GM12878 (cell line): ENCODE measurements at regions not wholly inside any gene's neighbourhood (a gene's known extent, or its start where the extent isn't known, plus 50 kb on each side); places are given as distances from the start of the nearest gene placed in this dataset.

Experiments
- ATAC-seq: fragments of 200-7000 bp; cut with Tn5 transposase; 3 replicates; pipeline ENCODE4 v1.9.1; 2020; ENCODE audit warnings: mild to moderate bottlenecking, moderate library complexity
- BruUV-seq: library from RNA; stranded (reverse); fragments of 400-500 nt; replicated peaks from 2 replicates; lab custom pipeline; 2021; lab: Mats Ljungman, UMichigan
- CTCF ChIA-PET: fragments of 300-600 bp; sonication (Branson Sonifier 250); formaldehyde crosslinking; extraction: SDS; loops from one replicate; lab custom pipeline; 2021; ENCODE audit warnings: inconsistent platforms; lab: Yijun Ruan, JAX
- POLR2A ChIA-PET: fragments of 350-600 bp; formaldehyde crosslinking; extraction: SDS; loops from one replicate; lab custom pipeline; 2021; ENCODE audit warnings: inconsistent platforms; lab: Charles Lee
- RAD21 ChIA-PET: fragments of 300-600 bp; sonication (Branson Sonifier 250); formaldehyde crosslinking; loops from one replicate; lab custom pipeline; 2023; ENCODE audit warnings: antibody characterized with exemption; ENCODE audit not compliant: unreplicated experiment; lab: Charles Lee
- SMC1A ChIA-PET: fragments of 300-600 bp; sonication (Branson Sonifier 250); formaldehyde crosslinking; loops from one replicate; lab custom pipeline; 2023; ENCODE audit not compliant: unreplicated experiment, uncharacterized antibody; lab: Charles Lee
- DNase-seq: peaks from one replicate; pipeline ENCODE4 v3.0.0-alpha.2; 2011; ENCODE audit warnings: low read depth, low spot score
- FAIRE-seq: peaks from 3 replicates; lab custom pipeline; 2011; peaks lifted over from hg19 to GRCh38; lab: Jason Lieb, UNC
- H2AFZ ChIP-seq: 2 replicates; pipeline ENCODE4 v1.6.0; 2011; ENCODE audit warnings: low read depth, low read length, control low read depth; ENCODE audit not compliant: control insufficient read depth
- H3K27ac ChIP-seq: 2 replicates; pipeline ENCODE4 v1.5.1; 2011; ENCODE audit warnings: control low read depth; ENCODE audit not compliant: control insufficient read depth, insufficient read depth
- H3K27me3 ChIP-seq, 2 experiments: replicated peaks in 1 of 2; 2 replicates each; pipeline versions ENCODE4 v1.6.0 to v1.6.1; 2011; ENCODE audit warnings: low read length in 1 of 2; ENCODE audit not compliant: control insufficient read depth in 2 of 2, insufficient read depth in 2 of 2
- H3K36me3 ChIP-seq, 2 experiments: 2 replicates each; pipeline ENCODE4 v1.5.1; 2011; ENCODE audit warnings: low read length in 1 of 2; ENCODE audit not compliant: control insufficient read depth in 2 of 2, insufficient read depth in 2 of 2
- H3K4me1 ChIP-seq: 2 replicates; pipeline ENCODE4 v1.6.1; 2011; ENCODE audit warnings: mild to moderate bottlenecking, low read length, moderate library complexity, mixed read lengths; ENCODE audit not compliant: control insufficient read depth, insufficient read depth
- H3K4me2 ChIP-seq: 2 replicates; pipeline ENCODE4 v1.6.0; 2011; ENCODE audit warnings: control low read depth; ENCODE audit not compliant: control insufficient read depth, insufficient read depth
- H3K4me3 ChIP-seq: fragments of 200-600 bp; sonication (generic); 2 replicates; pipeline ENCODE4 v1.5.1; 2016
- H3K79me2 ChIP-seq: 2 replicates; pipeline ENCODE4 v1.6.0; 2011; ENCODE audit warnings: low read length; ENCODE audit not compliant: control insufficient read depth, insufficient read depth
- H3K9ac ChIP-seq: 2 replicates; pipeline ENCODE4 v1.8.0; 2011; ENCODE audit warnings: low read length, control low read depth, mixed read lengths; ENCODE audit not compliant: control insufficient read depth, insufficient read depth
- H3K9me3 ChIP-seq: replicated peaks from 3 replicates; pipeline ENCODE4 v1.5.1; 2011; ENCODE audit warnings: mild to moderate bottlenecking, low read length; ENCODE audit not compliant: control insufficient read depth, insufficient read depth
- H4K20me1 ChIP-seq: 2 replicates; pipeline ENCODE4 v1.6.0; 2011; ENCODE audit not compliant: control insufficient read depth, insufficient read depth
- BACH1 ChIP-seq: fragments of 450-650 bp; IDR thresholded peaks from 2 replicates; pipeline ENCODE4 v1.6.1; 2017; ENCODE audit warnings: mild to moderate bottlenecking, borderline replicate concordance
- BCL11A ChIP-seq: IDR thresholded peaks from 2 replicates; pipeline ENCODE4 v1.6.1; 2011; ENCODE audit warnings: low read depth, low read length
- BHLHE40 ChIP-seq, 2 experiments: fragments of 450-650 bp in 1 of 2; IDR thresholded peaks; 2 replicates each; pipeline ENCODE4 v1.6.1; 2011 to 2017; ENCODE audit warnings: low read depth in 2 of 2, borderline replicate concordance in 1 of 2, improper control_type of control experiment in 1 of 2, low read length in 1 of 2, mild to moderate bottlenecking in 1 of 2
- CHD2 ChIP-seq: IDR thresholded peaks from 2 replicates; pipeline ENCODE4 v1.6.1; 2011; ENCODE audit warnings: low read depth, low read length, improper control_type of control experiment, borderline replicate concordance
- MEF2A ChIP-seq: IDR thresholded peaks from 2 replicates; pipeline ENCODE4 v1.6.1; 2011; ENCODE audit warnings: low read depth, mild to moderate bottlenecking, low read length, moderate library complexity; ENCODE audit not compliant: insufficient read depth
- NBN ChIP-seq: fragments of 450-650 bp; IDR thresholded peaks from 2 replicates; pipeline ENCODE4 v1.6.1; 2016
- POU2F2 ChIP-seq: IDR thresholded peaks from 3 replicates; pipeline ENCODE4 v1.6.1; 2011; ENCODE audit warnings: low read depth, mild to moderate bottlenecking, low read length, borderline replicate concordance
- RB1 ChIP-seq: fragments of 450-650 bp; formaldehyde crosslinking; IDR thresholded peaks from 2 replicates; pipeline ENCODE4 v1.6.1; 2017; ENCODE audit warnings: mild to moderate bottlenecking, borderline replicate concordance
- RBBP5 ChIP-seq: fragments of 200-600 bp; sonication (generic); conservative IDR thresholded peaks from 2 replicates; pipeline ENCODE4 v1.6.1; 2016
- SIX5 ChIP-seq: IDR thresholded peaks from 2 replicates; pipeline ENCODE4 v1.6.1; 2011; ENCODE audit warnings: mild to moderate bottlenecking, low read depth, low read length, moderate library complexity; ENCODE audit not compliant: severe bottlenecking
- TAF1 ChIP-seq: IDR thresholded peaks from 2 replicates; pipeline ENCODE4 v1.6.1; 2011; ENCODE audit warnings: mild to moderate bottlenecking, low read depth, low read length, borderline replicate concordance
- TARDBP ChIP-seq: IDR thresholded peaks from 2 replicates; pipeline ENCODE4 v1.6.1; 2016; ENCODE audit warnings: borderline replicate concordance
- WGBS: methylation state at CpG from one replicate; pipeline ENCODE4 v1.1.6; 2016; ENCODE audit warnings: low lambda C conversion rate; ENCODE audit not compliant: insufficient replicate concordance, insufficient coverage; ENCODE audit errors: missing lambda C conversion rate; 5-methylcytosine and 5-hydroxymethylcytosine counted together
- in situ Hi-C: fragments of 300-500 bp; cut with MboI; formaldehyde crosslinking; loops from 9 replicates; pipeline ENCODE4 v1.14.3; 2018; ENCODE audit warnings: mixed read lengths
- intact Hi-C: fragments of 100-400 bp; cut with micrococcal nuclease; formaldehyde crosslinking; loops from one replicate; pipeline ENCODE4 v1.14.2; 2022; ENCODE audit not compliant: unreplicated experiment
- TF ChIP-seq, protein P1 (sequence below), 3 experiments: IDR thresholded peaks in 2 of 3; conservative IDR thresholded peaks in 1 of 3; 2 replicates each; pipeline ENCODE4 v1.5.1; 2011; ENCODE audit warnings: low read depth in 3 of 3, low read length in 3 of 3, mild to moderate bottlenecking in 3 of 3, control low read depth in 2 of 3, moderate library complexity in 2 of 3, inconsistent platforms in 1 of 3, mixed read lengths in 1 of 3; ENCODE audit not compliant: control insufficient read depth in 2 of 3, insufficient read depth in 1 of 3; ENCODE audit errors: extremely low read depth in 1 of 3
- TF ChIP-seq, protein P2 (sequence below): IDR thresholded peaks from 2 replicates; pipeline ENCODE4 v1.6.1; 2012; ENCODE audit warnings: low read depth, low read length, improper control_type of control experiment
- TF ChIP-seq, protein P3 (sequence below): IDR thresholded peaks from 2 replicates; pipeline ENCODE4 v1.6.1; 2011; ENCODE audit warnings: mild to moderate bottlenecking, low read depth, low read length, moderate library complexity; ENCODE audit not compliant: insufficient replicate concordance
- TF ChIP-seq, protein P4 (sequence below): fragments of 450-650 bp; formaldehyde crosslinking; IDR thresholded peaks from 2 replicates; pipeline ENCODE4 v1.5.0; 2022; ENCODE audit warnings: mild to moderate bottlenecking, missing genetic modification characterization

DNA sequence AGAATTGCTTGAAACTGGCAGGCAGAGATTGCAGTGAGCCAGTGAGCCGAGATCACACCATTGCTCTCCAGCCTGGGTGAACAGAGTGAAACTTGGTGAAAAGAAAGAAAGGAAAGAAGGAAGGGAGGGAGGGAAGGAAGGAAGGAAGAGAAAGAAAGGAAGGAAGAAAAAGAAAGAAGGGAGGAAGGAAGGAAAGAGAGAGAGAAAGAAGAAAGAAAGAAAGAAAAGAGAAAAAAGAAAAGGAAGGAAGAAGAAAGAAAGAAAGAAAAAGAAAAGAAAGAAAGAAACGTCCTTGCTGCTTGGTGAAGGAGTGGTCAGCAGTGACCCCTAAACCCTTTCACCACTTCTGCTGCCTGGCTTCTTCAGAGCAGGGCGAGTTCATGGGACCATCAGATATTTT, 147.1 kb upstream of the MYO3A start:
- Histone ChIP-seq H3K79me2 (no peaks in the 10 kb centered on the region), H3K9ac (no peak overlapping the region)
- POLR2A ChIA-PET, result no interaction called here
- TF ChIP-seq POU2F2, result no peak
- TF ChIP-seq, protein P1, sequence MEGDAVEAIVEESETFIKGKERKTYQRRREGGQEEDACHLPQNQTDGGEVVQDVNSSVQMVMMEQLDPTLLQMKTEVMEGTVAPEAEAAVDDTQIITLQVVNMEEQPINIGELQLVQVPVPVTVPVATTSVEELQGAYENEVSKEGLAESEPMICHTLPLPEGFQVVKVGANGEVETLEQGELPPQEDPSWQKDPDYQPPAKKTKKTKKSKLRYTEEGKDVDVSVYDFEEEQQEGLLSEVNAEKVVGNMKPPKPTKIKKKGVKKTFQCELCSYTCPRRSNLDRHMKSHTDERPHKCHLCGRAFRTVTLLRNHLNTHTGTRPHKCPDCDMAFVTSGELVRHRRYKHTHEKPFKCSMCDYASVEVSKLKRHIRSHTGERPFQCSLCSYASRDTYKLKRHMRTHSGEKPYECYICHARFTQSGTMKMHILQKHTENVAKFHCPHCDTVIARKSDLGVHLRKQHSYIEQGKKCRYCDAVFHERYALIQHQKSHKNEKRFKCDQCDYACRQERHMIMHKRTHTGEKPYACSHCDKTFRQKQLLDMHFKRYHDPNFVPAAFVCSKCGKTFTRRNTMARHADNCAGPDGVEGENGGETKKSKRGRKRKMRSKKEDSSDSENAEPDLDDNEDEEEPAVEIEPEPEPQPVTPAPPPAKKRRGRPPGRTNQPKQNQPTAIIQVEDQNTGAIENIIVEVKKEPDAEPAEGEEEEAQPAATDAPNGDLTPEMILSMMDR (IDR thresholded peaks at IDR 0.05 in 2 of 3, conservative IDR thresholded peaks at IDR 0.05 in 1 of 3; ENCODE audit: control insufficient read depth in 2 of 3, extremely low read depth in 1 of 3, insufficient read depth in 1 of 3, low read depth in 3 of 3, low read length in 3 of 3), result no peak
- no peak for TF ChIP-seq BCL11A
- TF ChIP-seq TAF1, result no peak
- TF ChIP-seq, protein P2, sequence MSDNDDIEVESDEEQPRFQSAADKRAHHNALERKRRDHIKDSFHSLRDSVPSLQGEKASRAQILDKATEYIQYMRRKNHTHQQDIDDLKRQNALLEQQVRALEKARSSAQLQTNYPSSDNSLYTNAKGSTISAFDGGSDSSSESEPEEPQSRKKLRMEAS, result no peak
- no peak for TF ChIP-seq BHLHE40 (IDR thresholded peaks at IDR 0.05; ENCODE audit: borderline replicate concordance in 1 of 2, low read depth in 2 of 2, low read length in 1 of 2)
- no peak for TF ChIP-seq TARDBP
- TF ChIP-seq, protein P3, sequence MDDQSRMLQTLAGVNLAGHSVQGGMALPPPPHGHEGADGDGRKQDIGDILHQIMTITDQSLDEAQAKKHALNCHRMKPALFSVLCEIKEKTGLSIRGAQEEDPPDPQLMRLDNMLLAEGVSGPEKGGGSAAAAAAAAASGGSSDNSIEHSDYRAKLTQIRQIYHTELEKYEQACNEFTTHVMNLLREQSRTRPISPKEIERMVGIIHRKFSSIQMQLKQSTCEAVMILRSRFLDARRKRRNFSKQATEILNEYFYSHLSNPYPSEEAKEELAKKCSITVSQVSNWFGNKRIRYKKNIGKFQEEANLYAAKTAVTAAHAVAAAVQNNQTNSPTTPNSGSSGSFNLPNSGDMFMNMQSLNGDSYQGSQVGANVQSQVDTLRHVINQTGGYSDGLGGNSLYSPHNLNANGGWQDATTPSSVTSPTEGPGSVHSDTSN, result no peak
- no peak for TF ChIP-seq BACH1
- no peak for TF ChIP-seq RB1
- TF ChIP-seq RBBP5, result no peak
- no peak for TF ChIP-seq CHD2
- no peak for TF ChIP-seq MEF2A
- no peak for TF ChIP-seq NBN
- no peak for TF ChIP-seq SIX5
- TF ChIP-seq, protein P4, sequence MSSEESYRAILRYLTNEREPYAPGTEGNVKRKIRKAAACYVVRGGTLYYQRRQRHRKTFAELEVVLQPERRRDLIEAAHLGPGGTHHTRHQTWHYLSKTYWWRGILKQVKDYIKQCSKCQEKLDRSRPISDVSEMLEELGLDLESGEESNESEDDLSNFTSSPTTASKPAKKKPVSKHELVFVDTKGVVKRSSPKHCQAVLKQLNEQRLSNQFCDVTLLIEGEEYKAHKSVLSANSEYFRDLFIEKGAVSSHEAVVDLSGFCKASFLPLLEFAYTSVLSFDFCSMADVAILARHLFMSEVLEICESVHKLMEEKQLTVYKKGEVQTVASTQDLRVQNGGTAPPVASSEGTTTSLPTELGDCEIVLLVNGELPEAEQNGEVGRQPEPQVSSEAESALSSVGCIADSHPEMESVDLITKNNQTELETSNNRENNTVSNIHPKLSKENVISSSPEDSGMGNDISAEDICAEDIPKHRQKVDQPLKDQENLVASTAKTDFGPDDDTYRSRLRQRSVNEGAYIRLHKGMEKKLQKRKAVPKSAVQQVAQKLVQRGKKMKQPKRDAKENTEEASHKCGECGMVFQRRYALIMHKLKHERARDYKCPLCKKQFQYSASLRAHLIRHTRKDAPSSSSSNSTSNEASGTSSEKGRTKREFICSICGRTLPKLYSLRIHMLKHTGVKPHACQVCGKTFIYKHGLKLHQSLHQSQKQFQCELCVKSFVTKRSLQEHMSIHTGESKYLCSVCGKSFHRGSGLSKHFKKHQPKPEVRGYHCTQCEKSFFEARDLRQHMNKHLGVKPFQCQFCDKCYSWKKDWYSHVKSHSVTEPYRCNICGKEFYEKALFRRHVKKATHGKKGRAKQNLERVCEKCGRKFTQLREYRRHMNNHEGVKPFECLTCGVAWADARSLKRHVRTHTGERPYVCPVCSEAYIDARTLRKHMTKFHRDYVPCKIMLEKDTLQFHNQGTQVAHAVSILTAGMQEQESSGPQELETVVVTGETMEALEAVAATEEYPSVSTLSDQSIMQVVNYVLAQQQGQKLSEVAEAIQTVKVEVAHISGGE (CRISPR knock-in tag), result no peak
- TF ChIP-seq, all 136 proteins: peak for 0
- in situ Hi-C loops, result no loop called here
- ChIA-PET RAD21 (no interaction called here), CTCF (no interaction called here), SMC1A (no interaction called here)
- Histone ChIP-seq H3K4me2 (no peak overlapping the region), H3K4me3 (no peak overlapping the region), H3K27me3 (no peaks in the 10 kb centered on the region; a peak in 1 of 4 replicates), H3K9me3 (no peaks in the 10 kb centered on the region), H3K27ac (no peak overlapping the region), H4K20me1 (no peaks in the 10 kb centered on the region), H2AFZ (no peak overlapping the region), H3K4me1 (no peaks in the 10 kb centered on the region), H3K36me3 (no peaks in the 10 kb centered on the region)
- no peak for DNase-seq
- no TSS peak for BruUV-seq
- intact Hi-C loops, result no loop called here
- 11% methylated on average over 3 of the region's 3 CpGs for WGBS
- FAIRE-seq, result no peak
- no peak for ATAC-seq
